GM18502 (cell line): ENCODE measurements at regions not wholly inside any gene's neighbourhood (a gene's known extent, or its start where the extent isn't known, plus 50 kb on each side); places are given as distances from the start of the nearest gene placed in this dataset.
"Not testable (repeated sequence)": the region's sequence is repeated elsewhere in the genome, so short reads cannot be mapped to it uniquely, and the experiment has no call there.

Experiments
- ATAC-seq: cut with Tn5 transposase; IDR thresholded peaks from one replicate; pipeline ENCODE4 v1.9.1; 2021; ENCODE audit warnings: mild to moderate bottlenecking; ENCODE audit not compliant: unreplicated experiment, poor library complexity

- ATAC-seq: no peak
Observed at GRCh38 chr6:3959385-3959784, 110.2 kb downstream of the FAM50B start.

GRCh38 chr6:3960754-3961361 lies 111.7 kb downstream of the FAM50B start:
- ATAC-seq: no peak

- ATAC-seq: no peak
Observed at GRCh38 chr6:3961581-3962215, 112.5 kb downstream of the FAM50B start.

- no peak for ATAC-seq
Observed at GRCh38 chr6:3962291-3963280, 113.4 kb downstream of the FAM50B start.

GRCh38 chr6:3963426-3963825 lies 114.3 kb downstream of the FAM50B start:
- no peak for ATAC-seq

GRCh38 chr6:3965071-3965718 lies 113.7 kb downstream of the FAM217A start:
- ATAC-seq: no peak

GRCh38 chr6:3966426-3966825 lies 112.5 kb downstream of the FAM217A start:
- no peak for ATAC-seq

- ATAC-seq: no peak
Observed at GRCh38 chr6:3970097-3970496, 108.8 kb downstream of the FAM217A start.

GRCh38 chr6:3973152-3973551 lies 105.8 kb downstream of the FAM217A start:
- not testable (repeated sequence) for ATAC-seq

GRCh38 chr6:3977875-3978711 lies 100.8 kb downstream of the FAM217A start:
- peak; percentile 75 for ATAC-seq

- not testable (repeated sequence) for ATAC-seq
Observed at GRCh38 chr6:3978966-3979365, 100.0 kb downstream of the FAM217A start.

- no peak for ATAC-seq
Observed at GRCh38 chr6:3981917-3982316, 97.0 kb downstream of the FAM217A start.

- ATAC-seq: no peak
Observed at GRCh38 chr6:3983778-3984177, 95.2 kb downstream of the FAM217A start.

- no peak for ATAC-seq
Observed at GRCh38 chr6:3984494-3984893, 94.4 kb downstream of the FAM217A start.

- ATAC-seq: no peak
Observed at GRCh38 chr6:3986241-3986640, 92.7 kb downstream of the FAM217A start.

GRCh38 chr6:3987053-3987452 lies 91.9 kb downstream of the FAM217A start:
- no peak for ATAC-seq

GRCh38 chr6:3987576-3987975 lies 91.4 kb downstream of the FAM217A start:
- no peak for ATAC-seq

GRCh38 chr6:3990692-3991491 lies 88.0 kb downstream of the FAM217A start:
- peak; percentile 80 for ATAC-seq

GRCh38 chr6:3991941-3992340 lies 87.0 kb downstream of the FAM217A start:
- no peak for ATAC-seq
